HepG2 (cell line): ENCODE measurements at regions not wholly inside any gene's neighbourhood (a gene's known extent, or its start where the extent isn't known, plus 50 kb on each side); places are given as distances from the start of the nearest gene placed in this dataset.

Experiments
- ATAC-seq: fragments of 200-7000 bp; cut with Tn5 transposase; 3 replicates; pipeline ENCODE4 v1.9.1; 2020; ENCODE audit warnings: mild to moderate bottlenecking, moderate library complexity
- BruUV-seq: library from RNA; stranded (reverse); fragments of 400-500 nt; replicated peaks from 2 replicates; lab custom pipeline; 2021; lab: Mats Ljungman, UMichigan
- CTCF ChIA-PET: fragments of 300-600 bp; formaldehyde crosslinking; extraction: SDS; loops from one replicate; lab custom pipeline; 2021; ENCODE audit warnings: low total read pairs, inconsistent platforms, low intra/inter-chr PET ratio; lab: Yijun Ruan, JAX
- POLR2A ChIA-PET: fragments of 350-600 bp; sonication (Branson Sonifier 250); formaldehyde crosslinking; loops from one replicate; lab custom pipeline; 2020; ENCODE audit warnings: antibody characterized with exemption, inconsistent platforms; lab: Yijun Ruan, JAX
- DNase-seq: peaks from one replicate; pipeline ENCODE4 v3.0.0-alpha.2; 2015; ENCODE audit warnings: low spot score
- FAIRE-seq: peaks from 3 replicates; lab custom pipeline; 2011; peaks lifted over from hg19 to GRCh38; lab: Jason Lieb, UNC
- H2AFZ ChIP-seq: one replicate; pipeline ENCODE4 v1.6.1; 2011; ENCODE audit warnings: low read length, inconsistent platforms
- H3K27ac ChIP-seq: fragments of 300-600 bp; 3 replicates; pipeline ENCODE4 v1.8.0; 2011; ENCODE audit warnings: mixed run types, mild to moderate bottlenecking, mixed read lengths, low read length, inconsistent platforms; ENCODE audit not compliant: insufficient read depth; ENCODE audit errors: extremely low read length
- H3K27me3 ChIP-seq, 2 experiments: fragments of 200-600 bp in 1 of 2; 2 replicates in 1 of 2; 3 replicates in 1 of 2; pipeline versions ENCODE4 v1.6.0 to v1.8.0; 2011; ENCODE audit warnings: low read length in 2 of 2, mild to moderate bottlenecking in 2 of 2, moderate library complexity in 2 of 2, inconsistent platforms in 1 of 2; ENCODE audit not compliant: insufficient read depth in 2 of 2, control insufficient read depth in 1 of 2
- H3K36me3 ChIP-seq, 2 experiments: fragments of 200-600 bp in 1 of 2; replicated peaks in 1 of 2; 2 replicates in 1 of 2; 3 replicates in 1 of 2; pipeline versions ENCODE4 v1.5.1 to v1.8.0; 2011; ENCODE audit warnings: low read length in 2 of 2, inconsistent platforms in 1 of 2; ENCODE audit not compliant: insufficient read depth in 2 of 2, control insufficient read depth in 1 of 2
- H3K4me1 ChIP-seq: 2 replicates; pipeline ENCODE4 v1.5.1; 2012; ENCODE audit warnings: low read length, inconsistent platforms; ENCODE audit not compliant: insufficient read depth
- H3K4me2 ChIP-seq: 2 replicates; pipeline ENCODE4 v1.6.0; 2011; ENCODE audit warnings: low read depth, low read length, inconsistent platforms
- H3K4me3 ChIP-seq, 3 experiments: fragments of 200-600 bp in 1 of 3; sonication (generic), shearing (Covaris generic) in 1 of 3; replicated peaks in 1 of 3; 2 replicates each; pipeline ENCODE4 v1.5.1; 2011 to 2016; ENCODE audit warnings: low read length in 3 of 3, inconsistent platforms in 2 of 3, low read depth in 2 of 3, mild to moderate bottlenecking in 2 of 3, control low read depth in 1 of 3, mixed read lengths in 1 of 3; ENCODE audit not compliant: insufficient read depth in 1 of 3
- H3K79me2 ChIP-seq: one replicate; pipeline ENCODE4 v1.6.1; 2011; ENCODE audit warnings: low read length, inconsistent platforms; ENCODE audit not compliant: insufficient read depth
- H3K9ac ChIP-seq: 2 replicates; pipeline ENCODE4 v1.6.0; 2011; ENCODE audit warnings: mild to moderate bottlenecking, low read depth, low read length, inconsistent platforms; ENCODE audit not compliant: insufficient read depth
- H3K9me3 ChIP-seq: 2 replicates; pipeline ENCODE4 v1.5.1; 2012; ENCODE audit warnings: mild to moderate bottlenecking, low read length
- H4K20me1 ChIP-seq: 2 replicates; pipeline ENCODE4 v1.6.0; 2011; ENCODE audit warnings: inconsistent platforms, mild to moderate bottlenecking, low read length, moderate library complexity; ENCODE audit not compliant: insufficient read depth
- FOXC1 ChIP-seq: sonication (generic); formaldehyde crosslinking; IDR thresholded peaks from 2 replicates; pipeline ENCODE4 v1.8.0; 2022; ENCODE audit warnings: mild to moderate bottlenecking, missing genetic modification reagents, borderline replicate concordance
- HMG20A ChIP-seq: IDR thresholded peaks from 2 replicates; pipeline ENCODE4 v1.6.1; 2016; ENCODE audit warnings: borderline replicate concordance
- PHF5A ChIP-seq: IDR thresholded peaks from one replicate; pipeline ENCODE4 v1.6.1; 2018; ENCODE audit warnings: low read depth, missing genetic modification reagents; ENCODE audit not compliant: unreplicated experiment
- PHF8 ChIP-seq: sonication (generic); formaldehyde crosslinking; IDR thresholded peaks from 2 replicates; pipeline ENCODE4 v1.5.0; 2020; ENCODE audit warnings: missing genetic modification reagents
- POLR2G ChIP-seq: fragments of 200-400 bp; formaldehyde crosslinking; IDR thresholded peaks from 2 replicates; pipeline ENCODE4 v1.6.1; 2018; ENCODE audit warnings: mild to moderate bottlenecking, low read depth, low read length, moderate library complexity
- TBX2 ChIP-seq: sonication (generic); formaldehyde crosslinking; IDR thresholded peaks from 2 replicates; pipeline ENCODE4 v1.5.0; 2020; ENCODE audit warnings: missing genetic modification reagents, mild to moderate bottlenecking, borderline replicate concordance
- ZFX ChIP-seq: sonication (generic); formaldehyde crosslinking; IDR thresholded peaks from 2 replicates; pipeline ENCODE4 v1.4.0; 2020; ENCODE audit warnings: mild to moderate bottlenecking, low read depth, missing genetic modification reagents, moderate library complexity
- ZNF24 ChIP-seq: fragments of 450-650 bp; IDR thresholded peaks from 2 replicates; pipeline ENCODE4 v1.6.1; 2017; ENCODE audit warnings: antibody characterized with exemption, mild to moderate bottlenecking
- ZNF552 ChIP-seq: sonication (generic); formaldehyde crosslinking; IDR thresholded peaks from 2 replicates; pipeline ENCODE4 v1.9.0; 2022; ENCODE audit warnings: missing genetic modification reagents, mild to moderate bottlenecking, borderline replicate concordance
- ZNF768 ChIP-seq: sonication (generic); formaldehyde crosslinking; IDR thresholded peaks from 2 replicates; pipeline ENCODE4 v1.4.0; 2020; ENCODE audit warnings: missing genetic modification reagents
- WGBS: methylation state at CpG from one replicate; pipeline ENCODE4 v1.1.6; 2017; ENCODE audit warnings: low lambda C conversion rate; 5-methylcytosine and 5-hydroxymethylcytosine counted together
- in situ Hi-C: cut with HindIII; loops from 2 replicates; pipeline ENCODE4 v1.10.0; 2017; ENCODE audit warnings: low pct_unique_long_range_greater_than_20kb; ENCODE audit not compliant: extremely low pct_ligation_motif_present
- intact Hi-C: fragments of 100-400 bp; cut with micrococcal nuclease; formaldehyde crosslinking; loops from one replicate; pipeline ENCODE4 v1.10.0; 2022; ENCODE audit not compliant: unreplicated experiment
- TF ChIP-seq, protein P1 (sequence below): sonication (generic); formaldehyde crosslinking; IDR thresholded peaks from 2 replicates; pipeline ENCODE4 v1.4.0; 2020; ENCODE audit warnings: mild to moderate bottlenecking, missing genetic modification reagents, borderline replicate concordance

- WGBS = 20% methylated on average over 6 of the region's 6 CpGs
- no peaks in the 10 kb centered on the region for H3K27me3 ChIP-seq
- ATAC-seq (peak; percentile 63), FAIRE-seq (no peak), DNase-seq (no peak)
- no peaks in the 10 kb centered on the region for H3K36me3 ChIP-seq
- H3K4me3 ChIP-seq = no peak overlapping the region
- in situ Hi-C loops = no loop called here
- H3K4me2 ChIP-seq = no peak overlapping the region
- POLR2A ChIA-PET = no interaction called here
- H4K20me1 ChIP-seq = no peaks in the 10 kb centered on the region
- H3K4me1 ChIP-seq = no peaks in the 10 kb centered on the region
- no peak overlapping the region for H3K27ac ChIP-seq
- no peaks in the 10 kb centered on the region for H3K9me3 ChIP-seq
- intact Hi-C loops = no loop called here
- CTCF ChIA-PET = no interaction called here
- no TSS peak for BruUV-seq
- TF ChIP-seq, protein P1, sequence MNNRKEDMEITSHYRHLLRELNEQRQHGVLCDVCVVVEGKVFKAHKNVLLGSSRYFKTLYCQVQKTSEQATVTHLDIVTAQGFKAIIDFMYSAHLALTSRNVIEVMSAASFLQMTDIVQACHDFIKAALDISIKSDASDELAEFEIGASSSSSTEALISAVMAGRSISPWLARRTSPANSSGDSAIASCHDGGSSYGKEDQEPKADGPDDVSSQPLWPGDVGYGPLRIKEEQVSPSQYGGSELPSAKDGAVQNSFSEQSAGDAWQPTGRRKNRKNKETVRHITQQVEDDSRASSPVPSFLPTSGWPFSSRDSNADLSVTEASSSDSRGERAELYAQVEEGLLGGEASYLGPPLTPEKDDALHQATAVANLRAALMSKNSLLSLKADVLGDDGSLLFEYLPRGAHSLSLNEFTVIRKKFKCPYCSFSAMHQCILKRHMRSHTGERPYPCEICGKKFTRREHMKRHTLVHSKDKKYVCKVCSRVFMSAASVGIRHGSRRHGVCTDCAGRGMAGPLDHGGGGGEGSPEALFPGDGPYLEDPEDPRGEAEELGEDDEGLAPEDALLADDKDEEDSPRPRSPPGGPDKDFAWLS = no peak
- no peak for TF ChIP-seq POLR2G
- no peak for TF ChIP-seq ZNF552
- no peak for TF ChIP-seq ZNF768 (CRISPR knock-in tag)
- no peaks in the 10 kb centered on the region for H3K79me2 ChIP-seq
- H3K9ac ChIP-seq = no peak overlapping the region
- H2AFZ ChIP-seq = no peak overlapping the region
These were observed 85.9 kb upstream of the SLC34A2 start for GRCh38 chr4:25569716-25570115.

- H3K9ac ChIP-seq = no peak overlapping the region
- H3K27me3 ChIP-seq = no peaks in the 10 kb centered on the region
- BruUV-seq = no TSS peak
- in situ Hi-C loops = no loop called here
- TF ChIP-seq FOXC1 (CRISPR knock-in tag) (no peak), TBX2 (CRISPR knock-in tag) (no peak), PHF5A (CRISPR knock-in tag) (no peak), HMG20A (CRISPR knock-in tag) (no peak), PHF8 (no peak), ZNF24 (no peak), ZFX (no peak)
- no peak for ATAC-seq
- DNase-seq = no peak
- H3K27ac ChIP-seq = no peak overlapping the region
- 21% methylated on average over 2 of the region's 2 CpGs for WGBS
- H3K4me2 ChIP-seq = no peak overlapping the region
- no peaks in the 10 kb centered on the region for H3K9me3 ChIP-seq
- H3K4me1 ChIP-seq = peaks cover 1% of the 10 kb centered on the region
- CTCF ChIA-PET = no interaction called here
- FAIRE-seq = no peak
- no peaks in the 10 kb centered on the region for H3K36me3 ChIP-seq
- POLR2A ChIA-PET = no interaction called here
- no peak overlapping the region for H2AFZ ChIP-seq
- no peak overlapping the region for H3K4me3 ChIP-seq
- H4K20me1 ChIP-seq = no peaks in the 10 kb centered on the region
- H3K79me2 ChIP-seq = no peaks in the 10 kb centered on the region
- intact Hi-C loops = no loop called here
These were observed 80.0 kb upstream of the SLC34A2 start for GRCh38 chr4:25575611-25576010.
